Esophagus muscularis mucosa (tissue), 4 donors: ENCODE measurements at regions not wholly inside any gene's neighbourhood (a gene's known extent, or its start where the extent isn't known, plus 50 kb on each side); places are given as distances from the start of the nearest gene placed in this dataset.

ENCODE experiments used
- DNase-seq: peaks from one replicate; pipeline ENCODE4 v3.0.0-alpha.2; 2017; ENCODE audit errors: extremely low spot score
- H3K27ac ChIP-seq, 4 donors: fragments of 200-600 bp; sonication (generic); replicated peaks in 1 of 4; 1 replicate in 3 of 4; 2 replicates in 1 of 4; pipeline ENCODE4 v1.5.1; 2016 to 2019; ENCODE audit warnings: mild to moderate bottlenecking in 1 of 4
- H3K27me3 ChIP-seq, 4 donors: fragments of 200-600 bp; sonication (generic); one replicate each; pipeline versions ENCODE4 v1.5.1 to v1.6.0; 2016 to 2019
- H3K36me3 ChIP-seq, 4 donors: fragments of 200-600 bp; sonication (generic); one replicate each; pipeline ENCODE4 v1.5.1; 2016 to 2019
- H3K4me1 ChIP-seq, 4 donors: fragments of 200-600 bp; sonication (generic); one replicate each; pipeline ENCODE4 v1.5.1; 2016 to 2019
- H3K4me3 ChIP-seq, 4 donors: fragments of 200-600 bp; sonication (generic); 1 replicate in 2 of 4; 2 replicates in 2 of 4; pipeline ENCODE4 v1.5.1; 2016 to 2019; ENCODE audit warnings: mild to moderate bottlenecking in 4 of 4, moderate library complexity in 1 of 4
- H3K9me3 ChIP-seq, 4 donors: fragments of 200-600 bp; sonication (generic); 1 replicate in 3 of 4; 2 replicates in 1 of 4; pipeline ENCODE4 v1.5.1; 2016 to 2019
- CTCF ChIP-seq, 3 experiments: fragments of 200-600 bp in 2 of 3; fragments of 450-650 bp in 1 of 3; sonication (generic) in 2 of 3; IDR thresholded peaks; one replicate each; pipeline ENCODE4 v1.5.1; 2017 to 2019; ENCODE audit warnings: antibody characterized with exemption in 3 of 3, mild to moderate bottlenecking in 2 of 3, moderate library complexity in 1 of 3
- EP300 ChIP-seq: sonication (generic); formaldehyde crosslinking; IDR thresholded peaks from one replicate; pipeline ENCODE4 v1.6.1; 2017; ENCODE audit warnings: antibody characterized with exemption
- POLR2A ChIP-seq: fragments of 450-650 bp; IDR thresholded peaks from one replicate; pipeline ENCODE4 v1.6.1; 2017; ENCODE audit warnings: antibody characterized with exemption, moderate library complexity, mild to moderate bottlenecking, low read depth
- POLR2AphosphoS5 ChIP-seq, 2 donors: sonication (generic); formaldehyde crosslinking; IDR thresholded peaks; one replicate each; pipeline ENCODE4 v1.6.1; 2017; ENCODE audit warnings: antibody characterized with exemption in 2 of 2
- WGBS: methylation state at CpG from one replicate; pipeline ENCODE4 v1.1.5; 2018; 5-methylcytosine and 5-hydroxymethylcytosine counted together
- intact Hi-C: fragments of 100-400 bp; cut with DNase I; formaldehyde crosslinking; loops from one replicate; pipeline ENCODE4 v1.15.1; 2023

- no peak for DNase-seq
- Histone ChIP-seq H3K27me3 (no peaks in the 10 kb centered on the region), H3K4me3 (no peak overlapping the region), H3K9me3 (no peaks in the 10 kb centered on the region), H3K36me3 (no peaks in the 10 kb centered on the region), H3K27ac (no peak overlapping the region), H3K4me1 (peaks cover 0 to 5% (median 0%) of the 10 kb centered on the region in 4 donors)
- 81% methylated on average over 4 of the region's 4 CpGs for WGBS
- intact Hi-C loops: no loop called here
- no peak for TF ChIP-seq POLR2A
- TF ChIP-seq POLR2AphosphoS5 (IDR thresholded peaks at IDR 0.05): no peak
- TF ChIP-seq CTCF (IDR thresholded peaks at IDR 0.05): no peak
- TF ChIP-seq EP300: no peak
These were observed 762.1 kb upstream of the NEGR1 start for GRCh38 chr1:73044241-73045036.

- intact Hi-C loops: no loop called here
- no peaks in the 10 kb centered on the region for H3K36me3 ChIP-seq
- no peak overlapping the region for H3K27ac ChIP-seq
- TF ChIP-seq EP300: no peak
- no peak for TF ChIP-seq CTCF (IDR thresholded peaks at IDR 0.05)
- no peak for TF ChIP-seq POLR2AphosphoS5 (IDR thresholded peaks at IDR 0.05)
- TF ChIP-seq POLR2A: no peak
- no peak overlapping the region for H3K4me3 ChIP-seq
- WGBS: 86% methylated on average over 1 of the region's 1 CpG
- H3K9me3 ChIP-seq: no peaks in the 10 kb centered on the region
- H3K4me1 ChIP-seq: peaks cover 0 to 5% (median 0%) of the 10 kb centered on the region in 4 donors
- DNase-seq: no peak
- no peaks in the 10 kb centered on the region for H3K27me3 ChIP-seq
These were observed 760.1 kb upstream of the NEGR1 start for GRCh38 chr1:73042403-73042802.

- intact Hi-C loops: no loop called here
- Histone ChIP-seq H3K4me3 (no peak overlapping the region), H3K36me3 (no peaks in the 10 kb centered on the region), H3K4me1 (peaks cover 0 to 5% (median 0%) of the 10 kb centered on the region in 4 donors), H3K27me3 (no peaks in the 10 kb centered on the region), H3K9me3 (no peaks in the 10 kb centered on the region), H3K27ac (no peak overlapping the region)
- no peak for TF ChIP-seq EP300
- TF ChIP-seq POLR2AphosphoS5 (IDR thresholded peaks at IDR 0.05): no peak
- TF ChIP-seq CTCF (IDR thresholded peaks at IDR 0.05): no peak
- TF ChIP-seq POLR2A: no peak
- no peak for DNase-seq
- 100% methylated on average over 1 of the region's 1 CpG for WGBS
These were observed 758.5 kb upstream of the NEGR1 start for GRCh38 chr1:73040811-73041210.

GRCh38 chr1:73034271-73034670 is 751.9 kb upstream of the NEGR1 start:
- no peak overlapping the region for H3K4me3 ChIP-seq
- no peaks in the 10 kb centered on the region for H3K27me3 ChIP-seq
- intact Hi-C loops: no loop called here
- H3K36me3 ChIP-seq: no peaks in the 10 kb centered on the region
- no peaks in the 10 kb centered on the region for H3K4me1 ChIP-seq
- WGBS: 70% methylated on average over 4 of the region's 4 CpGs
- no peak for DNase-seq
- no peaks in the 10 kb centered on the region for H3K9me3 ChIP-seq
- no peak overlapping the region for H3K27ac ChIP-seq
- TF ChIP-seq POLR2A (no peak), POLR2AphosphoS5 (IDR thresholded peaks at IDR 0.05) (no peak), EP300 (no peak), CTCF (IDR thresholded peaks at IDR 0.05) (no peak)

- 47% methylated on average over 3 of the region's 3 CpGs for WGBS
- H3K27me3 ChIP-seq: no peaks in the 10 kb centered on the region
- no peaks in the 10 kb centered on the region for H3K9me3 ChIP-seq
- TF ChIP-seq POLR2A: no peak
- TF ChIP-seq POLR2AphosphoS5 (IDR thresholded peaks at IDR 0.05): no peak
- TF ChIP-seq CTCF (IDR thresholded peaks at IDR 0.05): no peak
- TF ChIP-seq EP300: no peak
- no peaks in the 10 kb centered on the region for H3K36me3 ChIP-seq
- no peaks in the 10 kb centered on the region for H3K4me1 ChIP-seq
- no peak overlapping the region for H3K4me3 ChIP-seq
- no peak overlapping the region for H3K27ac ChIP-seq
- no peak for DNase-seq
- intact Hi-C loops: no loop called here
These were observed 751.3 kb upstream of the NEGR1 start for GRCh38 chr1:73033640-73034039.
